ENCODE measurements at regions not wholly inside any gene's neighbourhood (a gene's known extent, or its start where the extent isn't known, plus 50 kb on each side); places are given as distances from the start of the nearest gene placed in this dataset.

DNA sequence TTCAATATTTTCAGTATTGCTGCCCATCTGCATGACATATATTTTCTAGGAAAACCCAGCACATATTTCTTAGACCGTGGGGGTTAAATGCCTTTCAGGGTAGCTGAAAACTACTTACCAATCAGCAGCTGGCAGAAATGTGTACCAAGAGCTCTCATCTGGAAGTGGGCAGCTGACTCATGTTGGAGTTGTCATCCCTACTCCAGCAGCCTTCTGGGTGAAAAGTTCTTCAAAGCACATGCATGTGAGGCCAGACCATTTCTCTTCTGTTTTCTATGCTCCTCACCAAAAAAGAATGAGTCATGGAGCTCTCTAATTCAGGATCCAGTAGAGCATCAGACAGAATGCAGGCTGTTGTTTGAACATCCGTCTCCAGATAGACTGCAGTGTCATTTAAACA, 135.5 kb downstream of the PAX1 start:
- Histone ChIP-seq H3K27me3 (ENCODE audit: insufficient read depth, low read length) (no peaks in the 10 kb centered on the region), H3K9me3 (ENCODE audit: control insufficient read depth in 1 of 2, low read length in 2 of 2) (no peaks in the 10 kb centered on the region), H3K36me3 (ENCODE audit: insufficient read depth, low read length) (no peaks in the 10 kb centered on the region), H3K27ac (ENCODE audit: low read depth, low read length) (no peak overlapping the region), H3K4me3 (ENCODE audit: low read length in 2 of 2) (no peak overlapping the region), H3K4me1 (ENCODE audit: insufficient read depth, low read length) (no peaks in the 10 kb centered on the region)
- POLR2A ChIA-PET (ENCODE audit: partially characterized antibody) = no interaction called here
- Mint-ChIP-seq H3K4me1 (no peaks in the 10 kb centered on the region), H3K4me3 (no peak overlapping the region), H3K27me3 (no peaks in the 10 kb centered on the region), H3K9me3 (peaks cover 0 to 11% (median 4%) of the 10 kb centered on the region in 8 donors), H3K36me3 (no peaks in the 10 kb centered on the region), H3K27ac (no peak overlapping the region)
- CTCF ChIA-PET (ENCODE audit: partially characterized antibody) = interaction anchor here (0.9 kb wide), 1 partner anchor 11 kb away, joined by 3 read pairs; no protein-coding TSS in a partner anchor
- intact Hi-C loops (cut with micrococcal nuclease) = no loop called here
- DNase-seq = no peak

GRCh38 chr20:21839982-21840381, 134.5 kb downstream of the PAX1 start:
- Mint-ChIP-seq H3K9me3 (peaks cover 0 to 11% (median 4%) of the 10 kb centered on the region in 8 donors), H3K4me1 (no peaks in the 10 kb centered on the region), H3K4me3 (no peak overlapping the region), H3K36me3 (no peaks in the 10 kb centered on the region), H3K27ac (no peak overlapping the region), H3K27me3 (no peaks in the 10 kb centered on the region)
- intact Hi-C loops (cut with micrococcal nuclease) = no loop called here
- ChIA-PET CTCF (ENCODE audit: partially characterized antibody) (no interaction called here), POLR2A (ENCODE audit: partially characterized antibody) (no interaction called here)
- Histone ChIP-seq H3K27me3 (ENCODE audit: insufficient read depth, low read length) (no peaks in the 10 kb centered on the region), H3K4me3 (ENCODE audit: low read length in 2 of 2) (no peak overlapping the region), H3K27ac (ENCODE audit: low read depth, low read length) (no peak overlapping the region), H3K36me3 (ENCODE audit: insufficient read depth, low read length) (no peaks in the 10 kb centered on the region), H3K9me3 (ENCODE audit: control insufficient read depth in 1 of 2, low read length in 2 of 2) (no peaks in the 10 kb centered on the region), H3K4me1 (ENCODE audit: insufficient read depth, low read length) (no peaks in the 10 kb centered on the region)
- DNase-seq = no peak

GRCh38 chr20:21836346-21836745, 130.9 kb downstream of the PAX1 start:
- no peak overlapping the region for H3K27ac ChIP-seq (ENCODE audit: low read depth, low read length)
- intact Hi-C loops (cut with micrococcal nuclease) = no loop called here
- Mint-ChIP-seq H3K9me3 (peaks cover 0 to 11% (median 2%) of the 10 kb centered on the region in 8 donors), H3K36me3 (no peaks in the 10 kb centered on the region), H3K27me3 (no peaks in the 10 kb centered on the region), H3K27ac (no peak overlapping the region), H3K4me3 (no peak overlapping the region), H3K4me1 (no peaks in the 10 kb centered on the region)
- POLR2A ChIA-PET (ENCODE audit: partially characterized antibody) = no interaction called here
- H3K27me3 ChIP-seq (ENCODE audit: insufficient read depth, low read length) = no peaks in the 10 kb centered on the region
- no peak overlapping the region for H3K4me3 ChIP-seq (ENCODE audit: low read length in 2 of 2)
- DNase-seq = no peak
- no peaks in the 10 kb centered on the region for H3K9me3 ChIP-seq (ENCODE audit: control insufficient read depth in 1 of 2, low read length in 2 of 2)
- H3K4me1 ChIP-seq (ENCODE audit: insufficient read depth, low read length) = no peaks in the 10 kb centered on the region
- no peaks in the 10 kb centered on the region for H3K36me3 ChIP-seq (ENCODE audit: insufficient read depth, low read length)
- CTCF ChIA-PET (ENCODE audit: partially characterized antibody) = no interaction called here

- intact Hi-C loops (cut with micrococcal nuclease) = no loop called here
- H3K9me3 Mint-ChIP-seq = peaks cover 0 to 7% (median 2%) of the 10 kb centered on the region in 8 donors
- H3K27ac Mint-ChIP-seq = no peak overlapping the region
- DNase-seq = no peak
- ChIA-PET POLR2A (ENCODE audit: partially characterized antibody) (no interaction called here), CTCF (ENCODE audit: partially characterized antibody) (no interaction called here)
- H3K4me1 Mint-ChIP-seq = no peaks in the 10 kb centered on the region
- no peaks in the 10 kb centered on the region for H3K36me3 Mint-ChIP-seq
- Histone ChIP-seq H3K4me1 (ENCODE audit: insufficient read depth, low read length) (no peaks in the 10 kb centered on the region), H3K36me3 (ENCODE audit: insufficient read depth, low read length) (no peaks in the 10 kb centered on the region), H3K27me3 (ENCODE audit: insufficient read depth, low read length) (no peaks in the 10 kb centered on the region), H3K4me3 (ENCODE audit: low read length in 2 of 2) (no peak overlapping the region), H3K9me3 (ENCODE audit: control insufficient read depth in 1 of 2, low read length in 2 of 2) (no peaks in the 10 kb centered on the region), H3K27ac (ENCODE audit: low read depth, low read length) (no peak overlapping the region)
- no peak overlapping the region for H3K4me3 Mint-ChIP-seq
- H3K27me3 Mint-ChIP-seq = no peaks in the 10 kb centered on the region
These were observed 129.6 kb downstream of the PAX1 start for GRCh38 chr20:21835042-21835441.

DNA sequence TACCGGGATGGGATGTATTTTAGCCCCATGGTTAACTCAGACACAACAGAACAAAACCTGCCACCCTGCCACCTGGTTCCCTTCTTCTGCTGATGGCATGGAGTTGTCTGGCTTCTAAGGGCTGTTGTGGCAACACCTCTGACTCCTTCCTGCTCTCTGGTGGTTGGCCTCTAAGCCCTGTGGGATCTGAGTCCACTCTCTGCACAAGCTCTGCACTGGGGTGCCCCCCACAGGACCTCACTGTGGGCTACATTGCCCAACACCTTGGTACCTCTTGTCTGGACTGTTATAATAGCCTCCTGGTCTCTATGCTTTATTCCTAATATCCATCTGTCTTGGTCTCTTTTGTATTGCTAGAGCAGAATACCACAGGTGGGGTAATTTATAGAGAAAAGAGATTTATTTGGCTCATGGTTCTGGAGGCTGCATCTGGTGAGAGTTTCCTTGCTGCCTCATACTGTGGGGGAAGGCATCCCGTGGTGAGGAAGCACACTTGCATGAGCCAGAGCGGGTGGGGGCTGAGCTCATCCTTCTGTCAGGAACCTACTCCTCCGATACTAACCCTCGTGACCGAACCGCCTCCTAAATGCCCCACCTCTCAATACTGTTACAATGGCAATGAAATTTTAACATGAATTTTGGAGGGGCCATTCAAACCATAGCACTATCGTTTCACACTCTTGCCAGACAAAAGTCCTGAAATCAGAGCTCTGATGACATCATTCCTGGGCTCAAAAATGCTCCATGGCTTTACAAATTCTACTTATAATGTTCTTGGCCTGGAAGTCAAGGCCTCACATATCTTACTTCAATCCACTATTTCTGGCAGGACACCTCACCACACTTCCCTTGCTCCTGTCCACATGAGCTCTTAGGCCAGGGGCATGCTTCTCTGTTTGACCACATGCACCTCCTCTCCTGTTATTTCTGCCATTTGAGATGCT, 127.2 kb downstream of the PAX1 start:
- Mint-ChIP-seq H3K27me3 (peaks cover 0 to 4% of the 10 kb centered on the region in 2 donors), H3K9me3 (peaks cover 0 to 12% (median 4%) of the 10 kb centered on the region in 8 donors), H3K4me3 (no peak overlapping the region), H3K27ac (no peak overlapping the region), H3K4me1 (no peaks in the 10 kb centered on the region), H3K36me3 (no peaks in the 10 kb centered on the region)
- DNase-seq = no peak
- Histone ChIP-seq H3K36me3 (ENCODE audit: insufficient read depth, low read length) (no peaks in the 10 kb centered on the region), H3K9me3 (ENCODE audit: control insufficient read depth in 1 of 2, low read length in 2 of 2) (no peaks in the 10 kb centered on the region), H3K4me1 (ENCODE audit: insufficient read depth, low read length) (no peaks in the 10 kb centered on the region), H3K27ac (ENCODE audit: low read depth, low read length) (no peak overlapping the region), H3K27me3 (ENCODE audit: insufficient read depth, low read length) (no peaks in the 10 kb centered on the region), H3K4me3 (ENCODE audit: low read length in 2 of 2) (no peak overlapping the region)
- POLR2A ChIA-PET (ENCODE audit: partially characterized antibody) = no interaction called here
- intact Hi-C loops (cut with micrococcal nuclease) = no loop called here
- CTCF ChIA-PET (ENCODE audit: partially characterized antibody) = no interaction called here

- H3K36me3 Mint-ChIP-seq = no peaks in the 10 kb centered on the region
- POLR2A ChIA-PET (ENCODE audit: partially characterized antibody) = no interaction called here
- H3K4me3 Mint-ChIP-seq = no peak overlapping the region
- Histone ChIP-seq H3K4me3 (ENCODE audit: low read length in 2 of 2) (no peak overlapping the region), H3K27me3 (ENCODE audit: insufficient read depth, low read length) (no peaks in the 10 kb centered on the region), H3K4me1 (ENCODE audit: insufficient read depth, low read length) (no peaks in the 10 kb centered on the region), H3K9me3 (ENCODE audit: control insufficient read depth in 1 of 2, low read length in 2 of 2) (no peaks in the 10 kb centered on the region), H3K36me3 (ENCODE audit: insufficient read depth, low read length) (no peaks in the 10 kb centered on the region), H3K27ac (ENCODE audit: low read depth, low read length) (no peak overlapping the region)
- no peak for DNase-seq
- H3K27me3 Mint-ChIP-seq = peaks cover 0 to 4% of the 10 kb centered on the region in 2 donors
- no peaks in the 10 kb centered on the region for H3K4me1 Mint-ChIP-seq
- H3K9me3 Mint-ChIP-seq = peaks cover 0 to 21% (median 10%) of the 10 kb centered on the region in 8 donors
- H3K27ac Mint-ChIP-seq = no peak overlapping the region
- intact Hi-C loops (cut with micrococcal nuclease) = no loop called here
- CTCF ChIA-PET (ENCODE audit: partially characterized antibody) = no interaction called here
These were observed 121.5 kb downstream of the PAX1 start for GRCh38 chr20:21826976-21827375.

- no peak overlapping the region for H3K27ac Mint-ChIP-seq
- DNase-seq = no peak
- H3K36me3 Mint-ChIP-seq = no peaks in the 10 kb centered on the region
- CTCF ChIA-PET (ENCODE audit: partially characterized antibody) = interaction anchor here (1.3 kb wide), 1 partner anchor 9 kb away, joined by 3 read pairs; no protein-coding TSS in a partner anchor
- H3K4me3 Mint-ChIP-seq = no peak overlapping the region
- no peaks in the 10 kb centered on the region for H3K27me3 ChIP-seq (ENCODE audit: insufficient read depth, low read length)
- H3K4me3 ChIP-seq (ENCODE audit: low read length in 2 of 2) = no peak overlapping the region
- H3K36me3 ChIP-seq (ENCODE audit: insufficient read depth, low read length) = no peaks in the 10 kb centered on the region
- intact Hi-C loops (cut with micrococcal nuclease) = no loop called here
- no peak overlapping the region for H3K27ac ChIP-seq (ENCODE audit: low read depth, low read length)
- POLR2A ChIA-PET (ENCODE audit: partially characterized antibody) = no interaction called here
- H3K4me1 ChIP-seq (ENCODE audit: insufficient read depth, low read length) = no peaks in the 10 kb centered on the region
- H3K27me3 Mint-ChIP-seq = no peaks in the 10 kb centered on the region
- no peaks in the 10 kb centered on the region for H3K4me1 Mint-ChIP-seq
- no peaks in the 10 kb centered on the region for H3K9me3 ChIP-seq (ENCODE audit: control insufficient read depth in 1 of 2, low read length in 2 of 2)
- H3K9me3 Mint-ChIP-seq = peaks cover 0 to 21% (median 4%) of the 10 kb centered on the region in 8 donors
These were observed 115.9 kb downstream of the PAX1 start for GRCh38 chr20:21821358-21821757.

Measured in CD4-positive, alpha-beta memory T cell (primary cell).